ENCODE measurements at regions not wholly inside any gene's neighbourhood (a gene's known extent, or its start where the extent isn't known, plus 50 kb on each side); places are given as distances from the start of the nearest gene placed in this dataset.

DNA sequence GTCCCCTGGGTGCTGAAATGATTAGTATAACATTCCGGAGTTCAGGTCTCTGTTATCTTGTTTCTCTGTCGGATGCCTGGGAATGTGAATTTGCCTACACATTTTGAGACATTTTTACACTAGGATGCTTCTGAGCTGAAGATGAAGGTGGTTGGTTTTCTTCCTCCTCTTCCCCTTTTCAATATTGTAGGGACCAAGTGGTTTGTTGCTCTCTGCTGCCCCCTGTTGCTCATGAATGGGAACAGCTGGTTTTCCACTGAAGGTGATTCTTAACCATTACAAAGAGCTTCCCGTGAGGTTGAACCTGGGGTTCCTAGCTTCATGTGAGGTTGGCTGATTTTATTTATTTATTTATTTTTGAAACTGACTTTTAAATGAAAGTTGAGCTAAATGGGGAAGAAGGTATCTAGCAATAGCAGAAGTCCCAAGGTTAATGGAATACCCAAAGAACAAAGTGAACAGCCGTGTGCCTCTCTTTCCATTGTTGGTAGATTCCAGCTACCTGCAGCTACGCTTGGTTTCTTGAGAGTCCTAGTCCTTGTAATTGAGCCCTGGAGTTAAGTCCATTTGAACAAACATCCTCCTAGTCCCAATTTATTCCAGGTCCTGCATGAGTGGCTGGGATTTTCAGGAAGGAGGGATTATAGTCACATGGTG, 983.9 kb upstream of the EEF2KMT start:
- TF ChIP-seq, protein P1, sequence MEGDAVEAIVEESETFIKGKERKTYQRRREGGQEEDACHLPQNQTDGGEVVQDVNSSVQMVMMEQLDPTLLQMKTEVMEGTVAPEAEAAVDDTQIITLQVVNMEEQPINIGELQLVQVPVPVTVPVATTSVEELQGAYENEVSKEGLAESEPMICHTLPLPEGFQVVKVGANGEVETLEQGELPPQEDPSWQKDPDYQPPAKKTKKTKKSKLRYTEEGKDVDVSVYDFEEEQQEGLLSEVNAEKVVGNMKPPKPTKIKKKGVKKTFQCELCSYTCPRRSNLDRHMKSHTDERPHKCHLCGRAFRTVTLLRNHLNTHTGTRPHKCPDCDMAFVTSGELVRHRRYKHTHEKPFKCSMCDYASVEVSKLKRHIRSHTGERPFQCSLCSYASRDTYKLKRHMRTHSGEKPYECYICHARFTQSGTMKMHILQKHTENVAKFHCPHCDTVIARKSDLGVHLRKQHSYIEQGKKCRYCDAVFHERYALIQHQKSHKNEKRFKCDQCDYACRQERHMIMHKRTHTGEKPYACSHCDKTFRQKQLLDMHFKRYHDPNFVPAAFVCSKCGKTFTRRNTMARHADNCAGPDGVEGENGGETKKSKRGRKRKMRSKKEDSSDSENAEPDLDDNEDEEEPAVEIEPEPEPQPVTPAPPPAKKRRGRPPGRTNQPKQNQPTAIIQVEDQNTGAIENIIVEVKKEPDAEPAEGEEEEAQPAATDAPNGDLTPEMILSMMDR (conservative IDR thresholded peaks at IDR 0.05; ENCODE audit: low read length) = peak; percentile 90
- no peak for TF ChIP-seq EZH2phosphoT487 (IDR thresholded peaks at IDR 0.05; ENCODE audit: borderline replicate concordance, low read depth, low read length)
